ENCODE measurements at regions not wholly inside any gene's neighbourhood (a gene's known extent, or its start where the extent isn't known, plus 50 kb on each side); places are given as distances from the start of the nearest gene placed in this dataset.

DNA sequence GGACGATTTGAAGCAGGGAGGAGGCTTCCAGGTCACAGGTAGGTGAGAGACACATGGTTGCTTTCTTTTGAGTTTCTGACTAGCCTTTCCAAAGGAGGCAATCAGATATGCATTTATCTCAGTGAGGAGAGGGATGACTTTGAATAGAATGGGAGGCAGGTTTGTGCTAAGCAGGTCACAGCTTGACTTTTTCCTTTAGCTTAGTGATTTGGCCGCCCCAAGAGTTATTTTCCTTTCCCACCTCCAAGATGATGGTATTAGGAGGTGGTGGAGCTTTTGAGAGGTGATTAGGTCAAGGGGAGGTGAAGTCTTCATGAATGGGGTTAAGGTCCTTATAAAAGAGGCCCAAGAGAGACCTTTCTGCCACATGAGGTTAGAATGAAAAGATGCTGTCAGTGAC, 443.7 kb downstream of the TYW1 start:
- H3K9me3 ChIP-seq (ENCODE audit: low read length) = no peaks in the 10 kb centered on the region
- no peaks in the 10 kb centered on the region; the same call in 1 of the 2 replicates for H3K27me3 ChIP-seq (ENCODE audit: low read length)
- no peaks in the 10 kb centered on the region for H3K36me3 ChIP-seq (ENCODE audit: low read depth, low read length)
- H3K27ac ChIP-seq (ENCODE audit: low read length) = no peak overlapping the region
- intact Hi-C loops (cut with micrococcal nuclease) = no loop called here
- H3K4me2 ChIP-seq (ENCODE audit: low read length) = no peak overlapping the region
- no peaks in the 10 kb centered on the region for H3F3A ChIP-seq (ENCODE audit: low read length, unreplicated experiment)
- no peaks in the 10 kb centered on the region for H3K9me2 ChIP-seq (replicated peaks; ENCODE audit: low read length)
- no peaks in the 10 kb centered on the region for H4K20me1 ChIP-seq (ENCODE audit: low read length)
- no peak overlapping the region for H3K9ac ChIP-seq (ENCODE audit: low read length)
- H3K79me2 ChIP-seq (ENCODE audit: low read length) = no peaks in the 10 kb centered on the region
- no TSS peak for BruUV-seq (replicated peaks)
- TF ChIP-seq, protein P1, sequence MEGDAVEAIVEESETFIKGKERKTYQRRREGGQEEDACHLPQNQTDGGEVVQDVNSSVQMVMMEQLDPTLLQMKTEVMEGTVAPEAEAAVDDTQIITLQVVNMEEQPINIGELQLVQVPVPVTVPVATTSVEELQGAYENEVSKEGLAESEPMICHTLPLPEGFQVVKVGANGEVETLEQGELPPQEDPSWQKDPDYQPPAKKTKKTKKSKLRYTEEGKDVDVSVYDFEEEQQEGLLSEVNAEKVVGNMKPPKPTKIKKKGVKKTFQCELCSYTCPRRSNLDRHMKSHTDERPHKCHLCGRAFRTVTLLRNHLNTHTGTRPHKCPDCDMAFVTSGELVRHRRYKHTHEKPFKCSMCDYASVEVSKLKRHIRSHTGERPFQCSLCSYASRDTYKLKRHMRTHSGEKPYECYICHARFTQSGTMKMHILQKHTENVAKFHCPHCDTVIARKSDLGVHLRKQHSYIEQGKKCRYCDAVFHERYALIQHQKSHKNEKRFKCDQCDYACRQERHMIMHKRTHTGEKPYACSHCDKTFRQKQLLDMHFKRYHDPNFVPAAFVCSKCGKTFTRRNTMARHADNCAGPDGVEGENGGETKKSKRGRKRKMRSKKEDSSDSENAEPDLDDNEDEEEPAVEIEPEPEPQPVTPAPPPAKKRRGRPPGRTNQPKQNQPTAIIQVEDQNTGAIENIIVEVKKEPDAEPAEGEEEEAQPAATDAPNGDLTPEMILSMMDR (conservative IDR thresholded peaks at IDR 0.05; ENCODE audit: low read depth, low read length) = no peak
- TF ChIP-seq EZH2phosphoT487 (IDR thresholded peaks at IDR 0.05; ENCODE audit: borderline replicate concordance, low read length) = no peak
- no peak for TF ChIP-seq EZH2 (IDR thresholded peaks at IDR 0.05; ENCODE audit: low read length, unreplicated experiment)
- no peaks in the 10 kb centered on the region for H3K4me1 ChIP-seq (ENCODE audit: insufficient read depth, low read length)
- H3K4me3 ChIP-seq (ENCODE audit: low read length) = no peak overlapping the region
- ChIA-PET CTCF (no interaction called here), POLR2A (ENCODE audit: unreplicated experiment) (no interaction called here)
- ATAC-seq = no peak
- no peak overlapping the region for H2AFZ ChIP-seq (ENCODE audit: low read length)
- DNase-seq = no peak

DNA sequence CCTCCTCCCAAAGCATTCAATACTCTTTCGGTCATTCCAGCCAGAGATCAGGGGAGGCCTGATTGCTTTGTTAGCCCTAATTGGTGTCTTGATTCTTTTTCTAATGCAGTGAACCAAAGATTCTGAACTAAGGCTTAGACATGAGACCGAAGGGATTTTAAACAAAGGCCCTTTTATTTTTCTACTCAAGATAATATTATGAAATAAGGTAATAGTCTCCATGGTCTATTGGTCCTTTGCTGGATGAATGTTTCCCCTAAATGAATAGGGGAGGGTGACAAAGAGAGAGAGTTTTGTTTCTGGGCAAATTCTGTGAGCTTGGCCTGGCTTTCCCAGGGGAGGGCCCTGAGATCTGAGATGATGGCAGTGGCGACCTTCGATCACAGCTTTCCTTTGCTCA, 449.1 kb downstream of the TYW1 start:
- Histone ChIP-seq H3K4me2 (ENCODE audit: low read length) (no peak overlapping the region), H3K9me2 (replicated peaks; ENCODE audit: low read length) (no peaks in the 10 kb centered on the region), H3K9ac (ENCODE audit: low read length) (no peak overlapping the region), H3K36me3 (ENCODE audit: low read depth, low read length) (no peaks in the 10 kb centered on the region), H3K79me2 (ENCODE audit: low read length) (no peaks in the 10 kb centered on the region), H3F3A (ENCODE audit: low read length, unreplicated experiment) (no peaks in the 10 kb centered on the region), H2AFZ (ENCODE audit: low read length) (no peak overlapping the region), H3K4me3 (ENCODE audit: low read length) (no peak overlapping the region), H3K27ac (ENCODE audit: low read length) (no peak overlapping the region), H3K27me3 (ENCODE audit: low read length) (no peaks in the 10 kb centered on the region), H3K4me1 (ENCODE audit: insufficient read depth, low read length) (no peaks in the 10 kb centered on the region), H4K20me1 (ENCODE audit: low read length) (no peaks in the 10 kb centered on the region), H3K9me3 (ENCODE audit: low read length) (no peaks in the 10 kb centered on the region)
- ChIA-PET POLR2A (ENCODE audit: unreplicated experiment) (no interaction called here), CTCF (no interaction called here)
- DNase-seq (no peak), ATAC-seq (no peak)
- TF ChIP-seq, protein P1 (conservative IDR thresholded peaks at IDR 0.05; ENCODE audit: low read depth, low read length) = no peak
- TF ChIP-seq EZH2 (IDR thresholded peaks at IDR 0.05; ENCODE audit: low read length, unreplicated experiment) = no peak
- no peak for TF ChIP-seq EZH2phosphoT487 (IDR thresholded peaks at IDR 0.05; ENCODE audit: borderline replicate concordance, low read length)
- BruUV-seq (replicated peaks) = no TSS peak
- intact Hi-C loops (cut with micrococcal nuclease) = no loop called here

DNA sequence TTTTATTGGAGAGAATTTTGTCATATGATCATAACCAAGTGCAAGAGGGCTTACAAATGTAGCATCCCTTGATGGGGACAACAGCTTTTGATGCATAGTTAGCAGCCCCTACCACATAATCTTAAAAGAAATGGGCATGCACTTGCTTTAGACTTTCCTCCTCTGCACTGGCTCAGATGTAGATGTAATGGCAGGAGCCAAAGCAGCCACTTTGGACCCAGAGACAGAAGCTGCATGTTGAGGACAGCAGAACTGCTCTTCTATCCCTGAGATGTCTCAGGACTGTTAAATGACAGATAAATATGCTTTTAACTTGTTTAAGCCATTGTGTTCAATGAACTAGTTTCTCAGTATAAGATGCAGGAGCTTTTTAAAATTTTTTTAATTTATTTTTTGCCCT, 450.7 kb downstream of the TYW1 start:
- no peaks in the 10 kb centered on the region for H3K79me2 ChIP-seq (ENCODE audit: low read length)
- no peaks in the 10 kb centered on the region for H3K4me1 ChIP-seq (ENCODE audit: insufficient read depth, low read length)
- H3K4me2 ChIP-seq (ENCODE audit: low read length) = no peak overlapping the region
- intact Hi-C loops (cut with micrococcal nuclease) = no loop called here
- BruUV-seq (replicated peaks) = no TSS peak
- H3K9me2 ChIP-seq (replicated peaks; ENCODE audit: low read length) = no peaks in the 10 kb centered on the region
- ATAC-seq (no peak), DNase-seq (no peak)
- no peak overlapping the region for H2AFZ ChIP-seq (ENCODE audit: low read length)
- H3K4me3 ChIP-seq (ENCODE audit: low read length) = no peak overlapping the region
- no peak overlapping the region for H3K27ac ChIP-seq (ENCODE audit: low read length)
- H3F3A ChIP-seq (ENCODE audit: low read length, unreplicated experiment) = no peaks in the 10 kb centered on the region
- POLR2A ChIA-PET (ENCODE audit: unreplicated experiment) = no interaction called here
- H3K36me3 ChIP-seq (ENCODE audit: low read depth, low read length) = no peaks in the 10 kb centered on the region
- CTCF ChIA-PET = no interaction called here
- H3K27me3 ChIP-seq (ENCODE audit: low read length) = no peaks in the 10 kb centered on the region
- TF ChIP-seq EZH2phosphoT487 (IDR thresholded peaks at IDR 0.05; ENCODE audit: borderline replicate concordance, low read length) (no peak), EZH2 (IDR thresholded peaks at IDR 0.05; ENCODE audit: low read length, unreplicated experiment) (no peak)
- TF ChIP-seq, protein P1 (conservative IDR thresholded peaks at IDR 0.05; ENCODE audit: low read depth, low read length) = no peak
- H3K9me3 ChIP-seq (ENCODE audit: low read length) = no peaks in the 10 kb centered on the region
- H3K9ac ChIP-seq (ENCODE audit: low read length) = no peak overlapping the region
- H4K20me1 ChIP-seq (ENCODE audit: low read length) = no peaks in the 10 kb centered on the region
